HL-60/S4 (cell line): ENCODE measurements at regions not wholly inside any gene's neighbourhood (a gene's known extent, or its start where the extent isn't known, plus 50 kb on each side); places are given as distances from the start of the nearest gene placed in this dataset.

ENCODE experiments used
- in situ Hi-C: fragments of 300-500 bp; cut with MboI; formaldehyde crosslinking; loops from 2 replicates; pipeline ENCODE4 v1.14.3; 2022; ENCODE audit warnings: low sequenced_read_pairs

DNA sequence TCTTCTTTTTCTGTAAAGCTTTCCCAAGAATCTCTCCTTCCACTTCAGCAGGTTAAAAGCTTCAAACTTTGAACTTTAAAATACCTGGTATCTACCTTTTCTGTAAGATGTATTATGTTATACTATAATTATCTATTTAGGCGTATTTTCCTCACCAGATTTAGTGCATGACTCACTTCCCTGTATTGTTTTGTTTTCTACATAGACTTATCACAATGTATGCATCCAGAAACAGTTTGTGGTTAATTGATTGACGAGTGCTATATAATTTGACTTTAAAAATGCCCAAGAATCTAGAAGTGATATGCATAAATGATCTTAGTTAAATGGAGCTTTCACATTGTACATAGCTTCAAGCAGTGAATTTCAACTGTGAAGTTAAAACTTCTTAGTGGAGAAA, 473.9 kb upstream of the CDH2 start:
- in situ Hi-C loops: no loop called here

DNA sequence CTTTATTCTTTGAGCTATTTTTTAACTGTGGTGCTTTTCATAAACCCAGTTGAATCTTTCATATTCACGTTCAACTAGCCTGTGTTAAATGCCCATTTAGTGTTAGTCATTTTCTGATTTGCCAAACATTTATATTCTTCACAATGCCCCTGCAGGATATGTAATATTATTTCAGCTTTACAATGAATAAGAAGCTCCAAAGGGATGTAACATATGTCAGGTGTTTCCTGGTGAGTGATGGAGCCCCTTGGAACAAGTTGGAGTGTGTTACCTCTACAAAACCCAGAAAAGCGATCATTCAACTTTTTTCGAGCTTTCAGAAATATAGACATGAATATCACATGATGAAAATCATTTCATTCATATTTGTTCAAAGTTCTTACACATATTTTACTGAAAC, 471.0 kb upstream of the CDH2 start:
- in situ Hi-C loops: no loop called here

DNA sequence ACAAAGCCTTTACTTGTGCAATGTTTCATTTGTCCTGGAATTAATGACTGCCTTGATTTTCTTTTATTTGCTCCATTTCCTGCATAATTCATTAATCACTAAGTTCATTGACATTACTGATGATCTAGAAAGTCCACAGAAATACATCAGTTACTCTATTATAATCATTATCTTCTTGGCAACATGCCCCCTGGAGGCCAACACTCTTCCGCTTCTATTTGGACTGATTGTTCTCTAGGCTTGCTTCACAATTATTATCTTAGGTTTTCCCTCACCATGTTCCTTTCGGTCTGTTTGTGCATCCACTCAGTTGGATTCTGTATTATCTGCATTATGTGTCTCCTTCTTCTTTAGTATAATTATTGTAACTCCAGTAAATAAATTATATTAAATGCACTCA, 461.0 kb upstream of the CDH2 start:
- in situ Hi-C loops: no loop called here

DNA sequence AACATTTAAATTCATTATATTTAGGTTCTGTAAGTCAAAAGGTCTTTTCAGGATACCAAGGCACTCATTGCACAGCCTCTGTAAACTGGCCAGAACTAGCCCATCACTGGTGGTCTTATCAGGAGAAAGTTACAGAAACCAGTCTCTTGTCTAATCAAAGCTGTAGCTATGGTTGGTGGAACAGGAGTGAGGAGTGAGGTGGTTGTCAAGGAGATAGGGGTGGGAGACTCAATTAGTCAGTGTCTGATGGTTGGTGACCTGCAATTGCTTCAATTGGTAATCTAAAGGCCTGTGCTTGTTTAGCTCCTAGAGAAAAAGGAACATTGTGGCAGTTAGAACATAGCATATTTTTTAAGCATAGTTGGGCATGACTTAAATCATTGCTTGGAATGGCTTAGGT, 458.6 kb upstream of the CDH2 start:
- in situ Hi-C loops: no loop called here

DNA sequence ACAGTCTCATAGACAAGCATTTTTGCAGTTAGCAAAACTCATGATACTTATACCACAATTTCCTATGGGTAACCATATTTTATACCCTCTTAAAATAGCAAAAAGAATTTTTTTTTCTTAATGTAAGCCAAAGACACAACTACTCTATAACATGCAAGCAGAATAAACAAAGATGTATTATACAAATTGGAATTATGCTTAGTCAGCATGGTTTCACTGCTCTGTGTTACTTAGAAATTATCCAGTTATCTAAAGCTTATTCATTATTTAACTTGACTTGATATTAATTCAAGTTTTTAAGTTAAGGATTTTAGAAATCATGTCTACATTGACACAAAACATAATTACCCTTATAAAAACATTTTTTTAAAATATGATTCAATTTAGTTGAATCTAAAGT, 449.8 kb upstream of the CDH2 start:
- in situ Hi-C loops: no loop called here

DNA sequence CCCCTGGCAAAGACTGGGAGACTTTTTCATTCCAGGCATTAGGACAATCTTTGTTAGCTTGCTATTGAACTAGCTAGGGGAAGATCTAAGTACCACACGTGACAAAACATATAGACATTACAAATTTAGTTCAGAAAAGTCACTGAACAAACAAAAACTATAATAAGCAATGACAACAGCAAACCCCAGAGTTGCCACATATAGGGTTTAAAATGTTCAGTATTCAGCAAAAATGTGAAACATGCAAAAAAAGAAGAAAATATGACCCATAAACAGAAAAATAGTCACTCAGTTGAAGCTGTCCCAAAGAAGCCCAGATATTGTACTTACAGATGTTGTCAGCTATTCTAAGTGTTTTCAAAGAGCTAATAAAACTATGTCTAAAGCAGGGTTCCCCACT, 431.1 kb upstream of the CDH2 start:
- in situ Hi-C loops: no loop called here

DNA sequence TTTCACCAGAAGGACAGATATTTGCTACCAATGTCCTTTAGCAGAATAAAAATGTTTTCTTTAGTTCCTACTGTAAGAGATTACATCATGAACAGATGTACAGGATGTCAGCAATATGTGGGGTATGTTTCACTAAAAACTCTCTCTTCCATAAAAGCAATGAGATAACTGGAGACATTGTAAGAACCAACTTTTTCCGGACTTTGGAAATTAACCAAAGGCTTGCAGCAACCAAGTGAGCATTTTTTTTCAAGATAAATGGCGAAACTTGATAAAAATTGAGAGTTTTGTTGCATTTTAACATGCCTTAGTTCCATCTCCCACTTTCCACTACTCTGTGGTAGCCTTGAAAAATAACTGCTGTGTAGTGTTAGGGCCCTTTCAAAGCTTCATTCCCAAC, 429.8 kb upstream of the CDH2 start:
- in situ Hi-C loops: no loop called here

DNA sequence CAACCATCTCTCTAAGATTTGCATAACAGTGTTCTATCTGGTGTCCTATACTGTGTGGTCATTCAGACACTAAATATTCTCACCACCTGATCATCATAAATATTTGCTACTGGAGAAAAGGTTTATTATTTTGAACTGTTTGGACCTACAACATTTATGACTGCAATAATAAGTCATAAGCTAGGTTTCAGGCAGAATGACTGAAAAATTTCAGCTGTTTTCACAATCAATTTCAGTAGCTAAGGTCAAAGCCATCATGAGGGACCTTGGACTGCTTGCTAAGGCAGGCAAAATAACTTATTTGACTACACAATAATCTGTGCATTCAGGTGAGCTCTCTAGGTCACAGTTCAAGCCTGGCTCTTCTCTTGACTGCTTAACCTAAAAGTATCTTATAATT, 425.5 kb upstream of the CDH2 start:
- in situ Hi-C loops: no loop called here

DNA sequence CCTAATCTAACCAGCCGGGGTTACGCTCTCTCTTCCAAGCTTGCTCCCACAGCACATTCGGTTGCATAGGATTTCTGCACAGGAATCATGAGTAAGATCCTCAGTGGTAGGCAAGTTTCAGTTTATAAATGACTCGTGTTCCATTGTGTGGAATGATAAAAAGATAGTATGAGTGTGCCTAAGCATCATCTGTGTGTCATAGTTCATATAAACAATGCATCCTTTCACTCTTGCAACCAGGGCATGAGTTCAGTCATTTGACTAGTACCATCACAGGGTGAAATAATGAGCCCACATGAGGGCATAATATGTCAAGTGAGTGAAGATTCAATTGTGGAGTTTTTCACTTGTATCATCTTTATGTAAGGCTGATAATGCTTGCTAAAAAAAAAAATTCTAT, 417.1 kb upstream of the CDH2 start:
- in situ Hi-C loops: no loop called here

DNA sequence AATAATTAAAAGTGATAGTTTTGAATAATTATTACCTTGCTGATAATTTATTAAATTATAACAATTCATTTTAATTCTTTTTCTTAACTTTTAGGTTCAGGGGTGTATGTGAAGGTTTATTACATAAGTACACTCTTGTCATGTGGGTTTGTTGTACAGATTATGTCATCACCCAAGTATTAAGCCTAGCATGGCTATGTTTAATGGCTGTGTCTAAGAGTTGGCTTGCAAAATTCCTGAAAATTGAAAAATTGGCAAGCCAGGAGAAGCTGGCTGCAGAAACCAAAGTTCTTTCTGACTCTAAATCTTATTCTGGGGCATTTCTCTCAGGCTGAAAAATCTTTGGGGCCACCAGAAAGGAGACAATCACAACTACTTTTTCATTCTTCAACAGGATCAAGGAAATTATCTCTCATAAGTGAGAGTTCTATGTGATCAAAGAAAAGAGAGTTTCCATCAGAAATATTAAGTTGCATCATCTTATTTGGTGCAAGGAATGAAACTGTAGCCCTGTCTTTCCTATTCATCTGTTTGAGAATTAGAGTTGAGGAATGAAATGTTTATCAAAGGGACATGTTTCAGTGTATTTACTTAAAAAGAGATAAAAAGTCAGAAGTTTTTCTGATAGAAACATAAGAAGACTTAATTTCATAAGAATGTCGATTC, 412.1 kb upstream of the CDH2 start:
- in situ Hi-C loops: no loop called here

DNA sequence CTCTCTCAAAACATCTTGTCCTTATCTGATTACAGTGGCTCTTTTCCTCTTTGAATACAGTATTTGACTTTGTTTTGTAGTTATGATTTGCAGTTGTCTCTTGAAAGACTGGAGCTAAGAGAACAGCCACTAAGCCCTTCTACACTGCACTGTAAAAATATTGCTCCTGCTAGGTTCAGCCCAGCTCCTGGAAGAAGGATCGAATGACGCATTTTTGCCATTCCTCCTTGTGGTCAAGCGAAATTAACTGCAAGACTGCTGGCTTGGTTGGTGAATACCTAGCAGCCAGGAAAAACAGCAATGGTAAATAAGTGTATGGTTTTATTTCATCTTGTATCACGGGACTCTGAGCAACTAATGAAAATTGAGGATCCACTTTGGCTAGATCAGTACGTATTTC, 407.8 kb upstream of the CDH2 start:
- in situ Hi-C loops: no loop called here

DNA sequence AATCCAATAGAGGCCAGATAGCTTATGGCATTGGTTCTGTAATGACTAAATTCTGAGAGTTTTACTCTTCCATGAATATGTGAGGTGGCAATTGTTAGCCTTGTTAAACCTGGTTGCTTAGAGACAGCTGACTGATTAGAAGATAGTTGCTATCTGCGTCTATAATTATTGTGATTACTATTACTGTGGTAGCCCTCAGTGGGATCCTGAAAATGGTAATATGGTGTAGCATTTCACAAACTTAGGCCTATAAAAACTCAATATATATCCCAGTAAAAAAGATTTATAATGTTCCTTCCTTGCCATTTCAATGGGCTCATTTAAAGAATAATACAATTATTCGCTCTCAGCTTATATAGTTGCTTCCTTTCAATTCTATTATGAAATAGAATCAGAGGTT, 405.8 kb upstream of the CDH2 start:
- in situ Hi-C loops: no loop called here

DNA sequence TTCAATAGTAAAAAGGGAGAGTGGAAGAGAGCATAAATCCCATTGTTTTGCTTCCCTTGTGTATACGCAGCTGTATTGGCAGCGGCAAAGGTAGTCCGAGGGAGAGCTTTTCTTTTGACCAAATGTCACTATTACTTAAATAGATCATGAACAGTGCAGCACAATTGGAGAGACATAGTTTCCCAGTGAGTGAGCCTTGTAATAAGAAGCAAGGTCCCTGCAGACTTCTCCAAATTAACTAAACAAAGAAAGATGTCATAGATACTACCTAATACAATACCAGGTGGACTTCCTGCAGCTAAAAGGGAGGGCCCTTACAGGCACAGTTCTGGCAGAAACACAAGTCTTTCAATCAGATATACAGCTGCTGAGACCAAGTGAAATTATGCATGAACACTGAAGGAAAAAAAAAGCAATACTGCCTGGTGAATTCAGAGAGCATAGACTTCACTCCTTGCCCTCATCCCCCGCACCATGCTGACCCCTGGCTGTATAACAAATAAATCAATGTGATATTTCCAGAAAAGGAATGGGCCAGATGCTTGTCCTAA, 404.7 kb upstream of the CDH2 start:
- in situ Hi-C loops: no loop called here

DNA sequence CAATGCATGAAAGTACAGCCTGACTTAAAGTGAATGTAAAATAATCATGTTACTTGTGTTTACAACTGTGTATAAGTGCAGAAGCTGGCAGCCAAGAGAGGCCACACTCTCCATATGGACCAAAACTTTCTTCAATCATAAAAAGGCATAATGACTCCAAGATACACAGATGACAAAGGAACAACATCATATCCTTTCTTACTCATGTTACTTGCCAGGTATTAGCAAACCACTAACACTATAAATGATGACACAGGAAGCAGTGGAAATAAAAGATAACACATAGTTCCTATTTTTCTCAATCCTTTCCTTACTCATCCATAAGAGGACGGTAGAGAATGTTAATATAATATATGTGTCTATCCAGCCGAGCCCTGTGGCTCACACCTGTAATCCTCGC, 400.0 kb upstream of the CDH2 start:
- in situ Hi-C loops: no loop called here

DNA sequence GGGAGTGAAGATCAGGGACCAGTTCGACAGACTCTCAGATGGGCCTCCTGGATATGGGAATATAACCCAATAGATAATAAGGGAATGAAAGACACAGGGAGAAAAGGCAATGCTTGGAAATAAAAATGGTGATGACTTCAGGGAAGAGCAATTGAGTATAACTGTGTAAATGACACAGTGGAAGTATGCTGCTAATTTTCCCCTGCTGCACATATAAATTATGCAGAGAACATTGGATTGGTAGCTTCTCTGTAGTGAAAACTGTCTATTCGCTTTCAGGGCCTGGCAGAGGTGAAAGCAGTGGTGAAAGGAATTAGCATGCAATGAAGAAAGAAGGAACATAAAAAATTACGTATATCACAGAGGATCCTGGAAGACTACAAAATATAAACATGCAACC, 398.2 kb upstream of the CDH2 start:
- in situ Hi-C loops: no loop called here

DNA sequence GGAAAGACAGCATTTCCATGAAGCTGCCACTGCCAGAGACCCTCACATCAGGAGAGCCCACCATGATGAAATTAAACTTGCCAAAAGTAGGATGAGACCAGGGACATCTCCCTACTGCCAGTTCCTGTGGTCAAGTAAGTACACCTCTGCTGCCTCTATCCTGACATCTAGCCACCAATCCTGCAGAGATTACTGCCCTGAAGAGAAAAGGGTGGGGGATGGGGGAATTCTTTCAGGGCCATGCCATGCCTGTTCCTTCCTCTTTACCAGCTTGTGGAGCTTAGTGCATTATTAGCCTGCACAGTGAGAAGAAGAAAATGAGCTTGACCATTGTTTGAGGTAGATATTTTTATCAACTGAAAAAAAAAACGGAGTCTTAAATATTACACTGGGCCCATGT, 397.2 kb upstream of the CDH2 start:
- in situ Hi-C loops: no loop called here

DNA sequence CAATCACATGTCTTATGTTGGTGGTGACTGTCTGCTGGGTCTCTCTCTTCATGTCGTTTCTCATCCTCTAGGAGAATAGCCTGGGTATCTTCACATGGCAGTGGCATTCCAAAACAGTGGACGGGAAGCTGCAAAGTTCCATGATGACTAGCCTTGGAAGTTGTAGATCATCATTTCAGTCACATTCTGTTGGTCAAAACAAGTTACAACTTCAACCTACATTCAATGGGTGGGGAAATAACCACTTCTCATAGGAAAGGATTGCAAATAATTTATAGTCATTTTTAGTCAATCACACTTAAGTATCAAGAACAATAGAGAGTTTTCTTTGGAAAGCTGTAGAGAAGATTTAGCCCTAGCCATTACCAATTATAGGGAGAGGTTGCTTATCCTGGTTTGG, 395.0 kb upstream of the CDH2 start:
- in situ Hi-C loops: no loop called here

DNA sequence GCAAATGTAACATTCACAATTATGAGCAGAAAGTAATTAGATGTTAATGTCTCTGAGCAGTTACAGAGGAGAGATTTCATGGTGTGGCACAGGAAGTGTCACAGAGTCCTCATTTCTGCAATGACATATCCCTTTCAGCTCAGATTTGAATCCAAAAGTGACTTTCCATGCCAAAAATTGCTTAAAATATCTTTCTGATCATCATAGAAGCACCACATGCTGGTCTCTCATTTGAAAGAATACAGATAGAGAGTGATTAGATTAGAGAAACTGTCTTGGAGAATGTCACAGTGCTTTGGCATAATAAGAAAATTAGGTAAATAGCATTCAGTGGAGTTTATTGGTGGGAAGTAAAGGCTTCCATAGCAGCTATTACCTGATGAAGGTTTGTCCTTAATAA, 383.4 kb upstream of the CDH2 start:
- in situ Hi-C loops: no loop called here

DNA sequence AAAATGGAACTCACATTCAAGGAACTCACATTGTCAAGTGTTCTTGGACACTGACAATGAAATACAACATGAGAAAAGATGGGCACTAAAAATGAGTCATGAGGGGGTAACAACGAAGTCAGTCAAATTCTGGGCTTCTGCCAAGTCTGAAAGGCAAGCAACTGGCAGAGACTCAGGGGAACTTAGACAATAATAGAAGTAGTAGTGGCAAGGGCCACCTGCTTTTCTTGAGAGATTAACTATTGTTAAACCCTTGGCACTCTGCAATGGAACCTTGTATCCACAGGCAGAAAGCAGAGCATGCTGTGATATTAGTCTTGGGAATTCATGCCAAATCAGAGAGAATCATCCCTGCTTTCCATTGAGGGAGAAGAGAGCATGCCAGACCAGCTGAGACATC, 382.6 kb upstream of the CDH2 start:
- in situ Hi-C loops: no loop called here

DNA sequence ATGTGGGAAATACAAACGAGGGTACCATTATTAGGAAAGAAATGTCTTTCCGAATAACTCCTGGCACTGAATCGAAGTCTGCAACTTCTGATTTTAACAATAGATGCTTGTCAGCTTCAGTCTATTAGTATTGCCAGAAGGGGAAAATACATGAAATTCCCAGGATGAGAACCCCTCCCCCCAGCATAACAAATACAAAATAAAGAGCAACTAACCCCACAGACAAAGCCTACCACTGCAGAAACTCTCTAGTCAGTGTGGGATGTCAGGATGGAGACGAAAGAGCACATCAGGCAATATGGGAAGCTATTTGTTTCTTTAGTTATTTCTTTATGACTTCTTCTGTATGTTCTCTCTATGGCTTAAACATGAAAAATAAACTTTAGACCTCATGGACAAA, 365.0 kb upstream of the CDH2 start:
- in situ Hi-C loops: no loop called here

DNA sequence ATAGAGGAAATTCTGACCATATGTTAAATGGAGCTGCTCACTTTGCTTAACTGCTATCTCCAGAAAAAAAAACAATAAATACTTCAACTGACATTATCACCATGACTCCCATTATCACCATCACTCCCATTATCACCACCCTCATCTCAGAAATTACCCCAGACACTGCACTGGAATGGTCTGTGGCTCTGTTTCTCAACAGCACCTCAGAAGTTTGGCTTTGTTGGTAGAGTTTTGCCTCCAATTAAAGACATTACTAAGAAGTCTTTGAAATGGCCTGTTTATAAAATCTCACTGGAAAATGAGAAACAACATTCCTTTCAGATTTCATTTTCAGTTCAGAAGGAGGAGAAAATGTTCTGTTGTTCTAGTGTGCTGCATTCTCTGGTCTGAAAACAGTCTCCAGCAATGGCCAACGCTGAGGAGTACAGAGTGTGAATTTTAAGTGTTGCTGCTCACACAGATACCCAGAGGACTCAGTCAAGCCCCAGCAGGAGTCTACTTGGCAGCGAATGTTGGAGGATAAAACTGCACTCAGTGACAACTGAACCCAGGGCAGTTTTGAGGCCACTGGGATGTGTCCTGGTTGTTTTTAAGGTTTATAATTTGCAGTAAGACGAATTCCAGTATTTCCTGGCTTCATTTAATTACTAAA, 364.5 kb upstream of the CDH2 start:
- in situ Hi-C loops: no loop called here

DNA sequence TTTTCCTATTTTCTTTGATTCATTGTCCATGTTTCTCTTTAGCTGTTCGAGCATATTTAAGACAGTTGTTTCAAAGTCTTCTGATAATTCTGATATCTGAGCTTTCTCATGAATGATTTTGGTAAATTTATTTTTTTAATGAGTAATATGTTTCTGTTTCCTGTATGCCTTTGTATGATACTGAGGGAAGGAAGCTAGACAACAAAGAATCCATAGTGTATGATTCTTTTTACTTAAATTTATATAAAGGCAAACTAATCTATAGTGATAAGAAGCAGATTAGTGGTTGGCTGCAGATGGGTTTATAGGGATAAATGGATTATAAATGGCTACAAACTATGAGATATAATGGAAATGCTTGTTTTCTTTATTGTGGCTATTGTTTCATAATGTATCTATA, 352.7 kb upstream of the CDH2 start:
- in situ Hi-C loops: no loop called here

DNA sequence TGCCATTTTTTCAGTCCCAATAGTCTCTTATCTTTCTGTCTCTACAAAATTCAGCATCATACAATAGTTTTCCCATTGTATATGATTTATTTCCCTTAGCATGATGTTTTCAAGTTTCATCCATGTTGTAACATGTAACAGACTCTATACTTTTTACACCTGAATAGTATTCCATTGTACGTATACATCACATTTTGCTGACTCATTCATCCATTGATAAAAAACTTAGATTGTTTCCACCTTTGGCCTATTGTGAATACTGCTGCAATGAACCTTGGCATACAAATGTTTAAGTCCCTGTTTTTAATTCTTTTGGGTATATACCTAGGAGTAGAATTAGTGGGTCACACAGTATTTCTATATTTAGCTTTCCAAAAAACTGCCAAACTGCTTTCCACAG, 349.3 kb upstream of the CDH2 start:
- in situ Hi-C loops: no loop called here
